HG02759 (cell line): ENCODE measurements at regions not wholly inside any gene's neighbourhood (a gene's known extent, or its start where the extent isn't known, plus 50 kb on each side); places are given as distances from the start of the nearest gene placed in this dataset.
"Not testable (repeated sequence)": the region's sequence is repeated elsewhere in the genome, so short reads cannot be mapped to it uniquely, and the experiment has no call there.

Experiments
- ATAC-seq: cut with Tn5 transposase; IDR thresholded peaks from one replicate; pipeline ENCODE4 v1.9.1; 2021; ENCODE audit warnings: mild to moderate bottlenecking, moderate library complexity; ENCODE audit not compliant: unreplicated experiment

GRCh38 chr6:55957961-55958422, 82.6 kb upstream of the BMP5 start:
- no peak for ATAC-seq

- ATAC-seq: no peak
These were observed 80.3 kb upstream of the BMP5 start for GRCh38 chr6:55955684-55956083.

GRCh38 chr6:55954436-55954835, 79.0 kb upstream of the BMP5 start:
- ATAC-seq: no peak

- no peak for ATAC-seq
These were observed 77.9 kb upstream of the BMP5 start for GRCh38 chr6:55953335-55953734.

DNA sequence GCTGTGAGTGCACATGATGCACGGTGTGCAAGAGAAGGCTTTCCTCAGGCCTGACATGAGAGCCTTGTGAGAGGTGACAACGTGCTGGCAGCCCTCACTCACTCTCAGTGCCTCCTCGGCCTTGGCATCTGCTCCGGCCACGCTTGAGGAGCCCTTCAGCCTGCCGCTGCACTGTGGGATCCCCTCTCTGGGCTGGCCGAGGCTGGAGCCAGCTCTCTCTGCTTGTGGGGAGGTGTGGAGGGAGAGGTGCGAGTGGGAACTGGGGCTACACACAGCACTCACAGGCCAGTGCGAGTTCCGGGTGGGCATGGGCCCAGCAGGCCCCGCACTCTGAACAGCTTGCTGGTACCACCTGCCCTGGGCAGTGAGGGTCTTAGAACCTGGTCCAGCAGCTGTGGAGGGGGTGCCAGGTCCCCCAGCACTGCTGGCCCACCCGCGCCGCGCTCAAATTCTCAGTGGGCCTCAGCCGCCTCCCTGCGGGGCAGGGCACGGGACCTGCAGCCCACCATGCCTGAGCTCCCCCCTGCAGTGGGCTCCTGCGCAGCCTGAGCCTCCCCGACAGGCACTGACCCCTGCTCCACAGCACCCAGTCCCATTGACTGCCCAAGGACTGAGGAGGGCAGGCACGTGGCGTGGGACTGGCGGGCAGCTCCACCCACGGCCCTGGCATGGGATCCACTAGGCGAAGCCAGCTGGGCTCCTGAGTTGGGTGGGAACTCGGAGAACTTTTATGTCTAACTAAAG, 74.9 kb upstream of the BMP5 start:
- no peak for ATAC-seq

GRCh38 chr6:55943329-55943728, 67.9 kb upstream of the BMP5 start:
- ATAC-seq: no peak

- no peak for ATAC-seq
These were observed 66.3 kb upstream of the BMP5 start for GRCh38 chr6:55941702-55942101.

DNA sequence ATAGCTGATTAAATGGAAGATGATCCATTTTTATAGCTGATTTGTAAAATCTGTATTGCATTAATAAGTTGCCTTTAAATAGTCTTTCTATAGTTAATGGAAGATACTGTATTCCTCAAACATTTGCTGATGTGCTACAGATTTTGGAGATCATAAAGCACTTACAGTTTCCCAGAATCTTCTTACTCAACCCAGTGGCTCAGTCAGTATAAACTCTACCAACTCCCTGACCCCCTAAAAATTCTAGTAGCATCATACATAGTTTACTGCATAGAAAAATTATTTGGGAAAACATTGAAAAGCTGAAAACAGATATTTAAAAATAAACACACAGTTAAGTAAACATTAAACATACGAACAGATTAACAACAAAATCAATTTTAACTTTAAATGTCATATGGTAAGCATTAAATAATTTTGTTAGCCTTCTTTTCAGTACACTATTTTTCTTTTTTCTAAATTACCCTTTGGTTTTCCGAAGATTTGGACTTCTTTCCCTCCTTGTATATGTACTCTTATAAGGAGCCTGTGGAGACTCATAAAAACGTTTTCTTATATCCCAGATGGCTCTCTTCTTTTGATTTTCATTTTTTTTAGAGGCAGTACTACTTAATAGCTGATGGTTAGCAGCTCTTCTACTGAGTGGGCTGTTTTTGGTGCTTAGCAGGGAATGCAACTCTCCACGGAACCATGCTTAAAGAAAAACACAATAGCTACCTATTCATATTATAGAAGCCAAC, 62.7 kb upstream of the BMP5 start:
- ATAC-seq: no peak

- ATAC-seq: no peak
These were observed 62.0 kb upstream of the BMP5 start for GRCh38 chr6:55937261-55937947.

GRCh38 chr6:55931101-55931500, 55.7 kb upstream of the BMP5 start:
- no peak for ATAC-seq

GRCh38 chr6:55927713-55928112, 52.3 kb upstream of the BMP5 start:
- not testable (repeated sequence) for ATAC-seq

DNA sequence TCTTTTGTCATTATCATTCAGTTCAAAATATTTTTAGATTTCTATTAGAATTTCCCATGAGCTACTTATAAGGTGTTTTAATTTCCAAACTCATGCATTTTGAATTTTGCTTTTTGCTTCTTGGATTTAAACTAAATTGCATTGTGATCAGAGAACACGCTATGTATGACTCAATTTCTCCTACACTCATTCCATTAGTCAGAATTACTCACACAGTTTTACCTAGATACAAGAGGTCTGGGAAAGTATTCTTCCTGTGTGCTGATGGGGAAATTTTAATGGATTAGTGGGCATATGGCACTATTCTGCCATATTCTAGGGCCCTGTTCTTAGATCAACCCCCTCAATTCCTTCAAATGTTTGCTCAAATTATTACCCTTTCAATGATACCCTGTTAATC, 49.9 kb upstream of the BMP5 start:
- ATAC-seq: no peak
